Fibroblast of mammary gland (primary cell): ENCODE measurements at regions not wholly inside any gene's neighbourhood (a gene's known extent, or its start where the extent isn't known, plus 50 kb on each side); places are given as distances from the start of the nearest gene placed in this dataset.

Experiments
- DNase-seq: peaks from one replicate; pipeline ENCODE4 v3.0.0-alpha.2; 2010; ENCODE audit warnings: low read depth
- H3K4me3 ChIP-seq: 2 replicates; pipeline ENCODE4 v1.5.1; 2011; ENCODE audit warnings: low read depth, mild to moderate bottlenecking, low read length, moderate library complexity; ENCODE audit not compliant: control insufficient read depth
- TF ChIP-seq, protein P1 (sequence below): conservative IDR thresholded peaks from 2 replicates; pipeline ENCODE4 v1.5.1; 2011; ENCODE audit warnings: low read depth, low read length, inconsistent platforms; ENCODE audit not compliant: control insufficient read depth, insufficient read depth

DNA sequence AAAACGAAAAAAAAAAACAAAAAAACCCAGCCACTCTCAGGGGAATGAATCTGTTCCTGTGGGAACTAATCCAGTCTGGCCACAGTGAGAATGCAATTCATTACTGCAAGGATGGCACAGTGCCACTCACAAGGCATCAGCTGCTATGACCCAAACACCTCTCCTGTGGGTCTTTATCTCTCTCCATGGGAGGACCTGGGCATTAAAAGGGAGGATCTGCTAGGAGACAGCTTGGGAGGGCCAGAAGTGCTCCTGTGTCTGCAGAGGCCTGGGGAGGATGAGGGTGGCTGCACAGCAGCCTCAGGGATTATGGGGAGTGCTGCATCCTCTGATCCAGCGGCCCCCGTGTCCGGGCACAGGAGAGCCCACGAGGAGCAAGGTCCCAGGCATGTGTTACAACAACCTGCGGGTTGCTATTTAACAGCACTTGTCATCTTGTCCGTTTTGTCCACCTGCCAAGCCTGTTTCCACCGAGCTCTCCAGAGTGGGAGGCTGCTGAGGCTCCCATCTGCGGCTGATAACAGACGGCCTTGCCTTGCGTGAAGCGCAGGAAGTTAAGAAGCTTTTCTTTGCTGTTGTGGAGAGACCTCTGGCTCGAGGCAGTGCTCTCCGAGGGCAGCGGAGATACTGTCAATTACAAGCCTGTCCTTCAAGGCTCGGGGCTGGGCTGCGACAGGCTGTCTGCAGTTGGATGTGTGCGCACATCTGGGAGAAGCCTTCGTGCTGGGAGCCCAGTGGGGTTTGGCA is 97.7 kb downstream of the NXPE2 start:
- no peak for DNase-seq
- TF ChIP-seq, protein P1, sequence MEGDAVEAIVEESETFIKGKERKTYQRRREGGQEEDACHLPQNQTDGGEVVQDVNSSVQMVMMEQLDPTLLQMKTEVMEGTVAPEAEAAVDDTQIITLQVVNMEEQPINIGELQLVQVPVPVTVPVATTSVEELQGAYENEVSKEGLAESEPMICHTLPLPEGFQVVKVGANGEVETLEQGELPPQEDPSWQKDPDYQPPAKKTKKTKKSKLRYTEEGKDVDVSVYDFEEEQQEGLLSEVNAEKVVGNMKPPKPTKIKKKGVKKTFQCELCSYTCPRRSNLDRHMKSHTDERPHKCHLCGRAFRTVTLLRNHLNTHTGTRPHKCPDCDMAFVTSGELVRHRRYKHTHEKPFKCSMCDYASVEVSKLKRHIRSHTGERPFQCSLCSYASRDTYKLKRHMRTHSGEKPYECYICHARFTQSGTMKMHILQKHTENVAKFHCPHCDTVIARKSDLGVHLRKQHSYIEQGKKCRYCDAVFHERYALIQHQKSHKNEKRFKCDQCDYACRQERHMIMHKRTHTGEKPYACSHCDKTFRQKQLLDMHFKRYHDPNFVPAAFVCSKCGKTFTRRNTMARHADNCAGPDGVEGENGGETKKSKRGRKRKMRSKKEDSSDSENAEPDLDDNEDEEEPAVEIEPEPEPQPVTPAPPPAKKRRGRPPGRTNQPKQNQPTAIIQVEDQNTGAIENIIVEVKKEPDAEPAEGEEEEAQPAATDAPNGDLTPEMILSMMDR: no peak
- no peak overlapping the region for H3K4me3 ChIP-seq

DNA sequence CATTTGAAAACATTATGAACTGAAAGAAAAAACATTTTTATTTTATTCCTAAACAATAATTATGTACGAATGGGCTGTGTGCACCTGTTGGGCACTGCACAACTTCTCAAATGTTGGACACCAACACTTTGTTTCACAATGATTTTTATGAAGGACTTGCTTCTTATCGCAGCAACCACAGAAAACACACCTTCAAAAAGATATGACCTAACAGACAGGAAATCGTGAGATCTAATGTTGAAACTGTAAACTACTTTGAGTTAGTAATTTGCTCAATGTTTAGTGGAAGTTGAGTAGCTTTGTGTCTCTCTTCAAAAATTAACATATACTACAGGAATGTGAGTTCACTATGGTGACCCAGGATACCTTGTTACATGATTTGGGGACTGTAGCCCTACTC is 98.6 kb downstream of the NXPE2 start:
- TF ChIP-seq, protein P1: no peak
- no peak overlapping the region for H3K4me3 ChIP-seq
- no peak for DNase-seq

DNA sequence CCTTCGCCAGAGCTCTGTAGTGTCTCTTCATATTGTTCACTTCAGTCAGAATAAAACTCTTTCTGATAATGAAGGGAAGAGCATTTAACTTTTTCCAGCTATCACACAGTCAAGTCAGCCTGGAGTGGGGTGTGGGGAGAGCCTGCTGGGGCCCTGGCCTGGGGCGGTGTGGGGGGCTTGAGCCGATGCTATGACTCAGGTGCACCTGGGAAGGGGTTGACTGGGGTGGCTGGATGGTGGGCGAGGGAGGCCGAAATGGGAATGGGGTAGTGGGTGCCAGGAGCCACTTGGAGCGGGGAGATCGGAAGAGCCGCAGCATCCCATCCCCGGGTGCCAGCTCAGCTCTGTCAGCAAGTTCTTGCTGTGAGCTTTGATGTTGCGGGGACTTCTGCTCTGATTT is 100.9 kb downstream of the NXPE2 start:
- TF ChIP-seq, protein P1: no peak
- no peak for DNase-seq
- no peak overlapping the region for H3K4me3 ChIP-seq

DNA sequence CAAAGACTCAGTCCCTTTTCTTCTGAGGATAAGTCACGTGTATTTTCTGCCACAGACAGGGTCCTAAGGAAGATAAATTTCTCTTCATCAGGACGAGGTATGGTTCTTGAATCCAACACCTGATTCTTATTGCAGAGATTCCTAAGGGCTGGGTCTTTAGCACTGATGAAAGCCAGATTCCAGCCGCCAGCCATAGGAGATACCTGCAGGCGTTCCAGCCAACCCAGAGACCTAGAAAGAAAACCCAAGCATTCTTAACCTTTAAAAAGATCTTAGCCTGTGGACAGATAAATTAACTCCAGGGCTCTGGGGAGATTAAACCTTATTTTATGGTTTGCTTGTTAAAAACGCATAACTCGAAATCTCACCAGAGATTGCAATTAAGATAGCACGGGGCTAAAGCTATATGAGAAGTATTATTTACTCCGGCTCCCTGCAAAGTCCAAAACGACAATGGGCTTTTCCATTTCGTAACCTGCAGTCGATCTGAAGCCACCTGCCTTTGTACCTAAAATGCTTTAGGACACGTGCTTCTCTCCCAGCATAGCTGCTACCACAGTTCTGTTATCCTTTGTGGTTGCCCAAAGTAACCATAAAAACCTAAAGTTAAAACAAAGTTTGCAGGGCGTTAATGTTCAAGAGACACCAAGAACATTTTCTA is 104.5 kb downstream of the NXPE2 start:
- H3K4me3 ChIP-seq: no peak overlapping the region
- no peak for DNase-seq
- TF ChIP-seq, protein P1: no peak

DNA sequence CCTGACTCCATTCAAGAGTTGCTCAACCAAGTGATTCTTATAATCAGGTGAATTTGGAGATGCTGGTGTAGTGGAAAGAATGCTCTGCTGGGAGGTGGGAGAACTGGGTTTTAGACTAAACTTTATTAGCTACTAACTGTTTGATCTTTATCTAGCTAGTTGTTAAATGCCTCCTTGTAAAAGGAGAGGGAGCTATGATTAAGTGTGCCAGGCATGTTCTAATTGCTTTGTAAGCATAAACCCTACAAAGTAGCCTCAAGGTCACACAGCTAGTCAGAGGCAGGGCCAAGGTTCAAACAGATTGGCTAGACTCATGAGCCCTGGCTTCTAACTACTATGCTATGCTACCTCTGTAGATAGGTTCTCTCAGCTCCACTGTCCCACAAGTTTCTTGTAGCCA is 105.5 kb downstream of the NXPE2 start:
- H3K4me3 ChIP-seq: no peak overlapping the region
- TF ChIP-seq, protein P1: no peak
- DNase-seq: no peak

DNA sequence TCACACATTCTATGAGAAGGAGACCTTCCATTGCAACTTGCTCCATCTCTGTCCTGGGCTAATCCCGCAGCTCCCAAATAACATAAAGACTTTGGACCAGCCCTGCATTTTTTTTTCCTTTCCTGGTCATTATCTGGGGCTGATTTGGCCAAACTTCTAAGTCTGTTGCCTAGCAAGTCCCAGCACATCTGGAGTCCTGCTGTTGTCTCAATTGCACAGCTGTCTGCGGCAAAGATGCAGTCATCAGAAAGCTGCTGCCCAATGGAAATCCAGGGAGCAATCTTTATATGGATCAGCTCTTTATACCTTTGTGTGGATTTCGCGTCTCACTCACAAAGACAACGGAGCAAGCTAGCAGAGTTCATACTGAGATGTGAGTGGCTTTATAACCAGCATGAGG is 105.9 kb downstream of the NXPE2 start:
- H3K4me3 ChIP-seq: no peak overlapping the region
- TF ChIP-seq, protein P1: no peak
- DNase-seq: no peak
